HG03520 (cell line): ENCODE measurements at regions not wholly inside any gene's neighbourhood (a gene's known extent, or its start where the extent isn't known, plus 50 kb on each side); places are given as distances from the start of the nearest gene placed in this dataset.

Experiments
- ATAC-seq: cut with Tn5 transposase; IDR thresholded peaks from one replicate; pipeline ENCODE4 v1.9.1; 2021; ENCODE audit warnings: mild to moderate bottlenecking, moderate library complexity; ENCODE audit not compliant: unreplicated experiment

- no peak for ATAC-seq
Measured at GRCh38 chr3:176469694-176470205, 727.5 kb downstream of the TBL1XR1 start.

GRCh38 chr3:176463610-176464009 is 733.7 kb downstream of the TBL1XR1 start:
- ATAC-seq: no peak

DNA sequence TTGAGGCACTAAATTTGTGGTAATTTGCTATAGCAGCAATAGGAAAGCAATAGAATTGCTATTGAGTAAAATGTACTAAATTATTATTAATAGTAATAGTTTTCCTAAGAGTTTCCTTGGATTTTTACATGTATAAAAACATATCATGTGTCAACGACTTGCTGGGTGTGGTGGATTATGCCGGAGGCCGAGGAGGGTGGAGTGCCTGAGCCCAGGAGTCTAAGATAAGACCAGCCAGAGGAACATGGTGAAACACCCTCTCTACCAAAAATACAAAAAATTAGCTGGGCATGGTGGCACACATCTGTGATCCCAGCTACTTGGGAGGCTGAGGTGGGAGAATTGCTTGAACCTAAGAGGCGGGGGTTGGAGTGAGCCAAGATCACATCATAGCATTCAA is 749.9 kb downstream of the TBL1XR1 start:
- no peak for ATAC-seq

DNA sequence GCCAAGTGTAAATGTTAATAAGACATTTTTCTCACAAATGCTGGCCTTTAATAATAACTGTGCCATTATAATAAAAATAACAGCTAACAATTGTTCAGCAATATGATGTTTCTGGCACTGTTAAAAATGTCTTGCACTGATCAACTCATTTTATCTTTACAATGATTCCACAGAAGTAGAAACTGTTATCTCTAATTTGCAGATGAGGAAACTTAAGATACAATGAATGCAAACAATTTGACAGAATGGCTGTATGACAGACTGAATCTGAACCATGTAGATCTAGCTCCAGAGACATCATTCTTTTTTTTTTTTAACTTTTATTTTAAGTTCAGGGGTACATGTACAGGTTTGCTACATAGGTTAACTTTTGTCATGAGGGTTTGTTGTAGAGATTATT is 755.0 kb downstream of the TBL1XR1 start:
- no peak for ATAC-seq

DNA sequence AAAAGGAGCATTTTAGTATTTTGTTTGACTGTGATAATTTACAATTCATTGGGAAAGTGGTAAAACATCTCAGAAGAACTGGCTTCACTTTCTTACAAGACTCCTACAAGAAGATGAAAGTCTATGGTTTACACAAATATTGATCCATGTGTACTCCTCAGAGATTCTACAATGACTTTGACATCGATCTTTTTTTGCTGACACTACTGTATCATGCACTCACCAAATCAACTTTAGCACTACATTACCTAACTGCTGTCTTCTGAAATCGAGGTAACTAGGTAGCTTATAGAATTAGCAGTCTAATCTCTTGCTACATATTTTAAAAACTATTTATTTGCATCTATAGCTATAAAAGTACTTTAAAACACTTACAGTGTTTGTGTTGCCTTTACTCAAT is 757.6 kb downstream of the TBL1XR1 start:
- no peak for ATAC-seq

GRCh38 chr3:176431991-176432390 is 765.3 kb downstream of the TBL1XR1 start:
- ATAC-seq: no peak

DNA sequence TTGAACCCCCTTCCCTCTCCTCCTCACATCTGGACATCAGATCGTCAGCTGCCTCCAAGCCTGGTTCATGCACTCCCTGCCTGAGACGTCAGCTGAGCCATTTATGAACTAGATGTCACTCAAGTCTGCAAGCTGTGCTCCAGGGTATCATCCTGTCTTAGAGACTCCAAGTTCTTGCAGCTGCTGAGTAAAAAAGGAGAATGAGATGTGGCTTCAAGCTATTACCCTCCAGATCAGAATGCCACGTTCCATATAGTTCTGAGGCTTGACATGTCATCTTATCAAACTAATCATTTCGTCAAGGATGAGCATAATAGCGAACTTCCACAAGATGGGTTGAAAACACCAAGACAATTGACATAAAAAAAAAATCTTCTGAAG is 766.3 kb downstream of the TBL1XR1 start:
- ATAC-seq: no peak

GRCh38 chr3:176430244-176431037 is 766.8 kb downstream of the TBL1XR1 start:
- no peak for ATAC-seq

DNA sequence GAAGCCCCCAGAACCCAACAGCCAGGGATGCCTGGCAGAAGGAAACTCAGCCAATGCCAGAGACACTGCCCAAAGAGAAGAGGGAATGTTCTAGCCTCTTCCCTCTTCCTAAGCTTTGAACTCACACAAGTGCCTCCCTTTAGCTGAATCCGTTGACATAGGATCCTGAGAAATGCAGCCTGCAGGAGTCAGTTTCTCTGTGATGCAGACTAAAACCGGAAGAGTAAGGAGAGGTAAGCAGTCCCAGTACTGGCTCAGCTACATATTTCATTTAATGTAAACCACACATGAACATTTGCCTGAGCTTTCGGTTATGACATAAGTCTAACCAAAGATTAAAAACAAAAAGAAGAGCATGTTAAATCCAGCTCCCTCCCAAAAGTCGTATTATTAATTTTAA is 768.7 kb downstream of the TBL1XR1 start:
- ATAC-seq: no peak

GRCh38 chr3:176426371-176426770 is 770.9 kb downstream of the TBL1XR1 start:
- no peak for ATAC-seq

- no peak for ATAC-seq
Measured at GRCh38 chr3:176416870-176417269, 780.4 kb downstream of the TBL1XR1 start.

DNA sequence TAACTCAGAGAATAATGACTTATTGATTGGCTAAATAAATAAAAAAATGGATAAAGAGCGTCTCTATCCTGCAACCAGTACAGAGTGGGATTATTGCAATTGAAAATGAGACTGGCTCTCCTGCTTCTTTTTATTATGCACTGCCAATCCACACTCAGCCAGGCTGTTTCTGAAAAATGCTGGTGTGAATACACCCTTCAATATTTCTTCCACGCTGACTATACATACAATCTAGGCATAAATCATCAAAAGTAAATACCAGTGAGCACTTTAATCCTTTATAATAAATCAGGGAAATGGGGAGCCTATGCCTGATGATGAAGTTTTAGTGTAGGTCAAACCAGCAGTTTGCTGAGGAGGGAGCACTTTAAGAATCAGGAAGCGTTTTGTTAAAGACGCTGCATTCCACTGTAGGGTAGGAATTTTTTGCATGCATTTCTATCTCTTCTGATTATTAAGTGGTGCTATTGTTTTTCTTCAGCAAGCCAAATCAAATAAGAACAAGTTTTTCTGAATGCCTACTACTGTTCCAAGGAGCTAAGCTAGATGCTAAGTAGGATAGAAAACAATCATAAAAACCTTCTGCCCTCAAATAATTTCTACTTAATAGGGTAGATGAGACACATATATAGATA is 781.5 kb downstream of the TBL1XR1 start:
- no peak for ATAC-seq

- ATAC-seq: no peak
Measured at GRCh38 chr3:176412771-176413170, 784.5 kb downstream of the TBL1XR1 start.

DNA sequence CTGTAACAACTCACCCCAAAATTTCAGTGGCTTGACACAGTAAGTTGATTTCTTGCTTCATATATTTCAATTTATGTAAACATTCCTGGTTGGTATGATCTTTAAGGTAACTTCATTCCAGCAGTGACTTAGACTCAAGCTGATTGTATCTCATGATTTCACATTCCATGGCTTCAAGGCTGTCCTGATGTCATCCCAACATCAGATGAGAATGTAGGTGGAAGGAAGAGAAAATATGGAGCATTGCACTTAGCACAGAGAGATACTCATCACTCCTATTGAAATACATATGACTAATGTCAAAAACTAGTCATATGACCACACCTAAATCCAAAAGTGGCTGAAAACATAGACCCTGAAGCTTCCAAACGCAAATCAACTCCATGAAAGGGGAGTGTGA is 793.8 kb downstream of the TBL1XR1 start:
- no peak for ATAC-seq

DNA sequence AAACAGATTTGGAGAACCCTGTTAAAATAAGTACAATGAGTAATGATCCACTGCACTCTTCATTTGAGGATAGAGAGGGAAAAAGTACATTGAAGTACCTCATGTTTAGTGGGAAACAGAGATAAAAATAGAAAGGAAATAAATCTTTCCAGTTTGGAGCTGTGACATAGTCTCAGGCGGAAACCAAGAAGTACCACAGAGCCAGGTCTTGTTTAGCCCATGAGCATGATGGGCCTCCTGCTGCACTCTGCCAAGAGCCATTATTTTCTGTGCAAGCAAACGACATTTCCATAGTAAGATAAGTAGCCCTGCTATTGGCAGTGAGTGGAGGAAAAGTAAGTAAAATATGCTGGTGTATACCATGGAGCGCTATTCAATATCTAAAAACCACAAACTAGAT is 796.1 kb downstream of the TBL1XR1 start:
- ATAC-seq: no peak

DNA sequence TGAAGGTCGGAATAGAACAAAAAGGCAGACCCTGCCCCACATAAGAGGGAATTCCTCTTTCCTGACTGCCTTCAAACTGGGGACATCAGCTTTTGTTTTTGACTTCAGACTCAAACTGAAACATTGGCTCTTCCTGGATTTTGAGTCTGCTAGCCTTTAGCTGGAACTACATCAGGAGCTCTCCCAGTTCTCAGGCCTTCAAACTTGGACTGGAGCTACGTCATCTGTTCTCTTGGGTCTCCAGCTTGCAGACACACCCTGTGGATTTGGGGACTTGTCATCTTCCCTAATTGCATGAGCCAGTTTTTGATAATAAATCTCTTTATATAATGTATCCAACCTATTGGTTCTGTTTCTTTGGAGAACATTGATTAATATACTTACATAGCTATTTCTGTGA is 798.1 kb downstream of the TBL1XR1 start:
- ATAC-seq: no peak

DNA sequence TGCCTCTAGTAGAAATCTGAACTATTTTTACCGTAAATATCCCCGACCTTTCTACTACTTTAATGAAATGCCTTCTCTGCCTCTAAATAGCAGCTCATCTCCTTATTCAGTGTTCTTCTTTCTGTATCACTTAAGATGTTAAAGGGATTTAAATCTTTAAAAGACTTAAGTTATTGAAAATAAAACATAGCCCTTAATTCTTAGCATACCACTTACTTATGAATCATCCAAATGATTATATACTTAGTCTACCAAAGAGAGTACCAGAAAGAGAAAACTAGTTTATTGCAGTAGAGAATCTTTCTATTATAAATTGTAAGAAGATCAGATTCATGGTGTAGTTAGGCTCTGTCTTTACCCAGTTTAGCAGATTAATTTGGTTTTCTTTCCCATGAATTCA is 802.0 kb downstream of the TBL1XR1 start:
- ATAC-seq: no peak

- no peak for ATAC-seq
Measured at GRCh38 chr3:176378789-176379188, 818.5 kb downstream of the TBL1XR1 start.

DNA sequence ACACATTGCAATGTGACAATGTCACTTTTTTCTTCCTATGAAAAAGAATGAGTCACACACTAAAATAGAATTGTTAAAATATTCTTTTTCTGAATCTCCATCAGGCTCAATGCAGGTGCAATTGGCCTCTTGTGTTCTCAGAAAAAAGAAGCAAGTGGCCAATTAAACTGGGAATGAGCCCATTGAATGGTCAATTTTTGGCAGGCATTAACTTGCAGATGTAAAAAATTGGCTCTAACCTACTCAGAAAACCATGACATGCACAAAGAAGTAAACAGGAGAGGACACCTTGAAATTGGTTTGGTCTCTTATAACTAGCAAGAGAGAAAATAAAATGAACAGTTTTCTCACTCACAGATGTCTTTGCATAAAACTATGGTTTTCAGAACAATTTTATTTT is 820.8 kb downstream of the TBL1XR1 start:
- no peak for ATAC-seq

DNA sequence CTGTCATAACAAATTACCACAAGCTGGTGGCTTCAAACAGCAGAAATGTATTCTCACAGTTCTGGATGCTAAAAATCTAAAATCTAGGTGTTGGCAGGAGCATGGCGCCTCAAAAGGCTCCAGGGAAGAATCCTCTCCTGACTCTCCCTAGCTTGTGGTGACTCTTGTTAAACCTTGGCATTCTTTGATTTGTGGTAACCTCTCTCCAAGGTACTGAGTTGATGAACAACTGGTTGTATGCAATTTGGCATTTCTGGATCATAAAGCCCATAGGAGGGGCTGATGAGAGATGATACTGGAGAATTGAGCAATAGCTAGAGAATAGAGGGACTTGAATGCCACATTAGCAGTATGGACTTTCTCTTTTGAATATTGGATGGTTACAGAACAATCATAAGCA is 821.8 kb downstream of the TBL1XR1 start:
- no peak for ATAC-seq

- ATAC-seq: no peak
Measured at GRCh38 chr3:176362191-176362731, 835.0 kb downstream of the TBL1XR1 start.

DNA sequence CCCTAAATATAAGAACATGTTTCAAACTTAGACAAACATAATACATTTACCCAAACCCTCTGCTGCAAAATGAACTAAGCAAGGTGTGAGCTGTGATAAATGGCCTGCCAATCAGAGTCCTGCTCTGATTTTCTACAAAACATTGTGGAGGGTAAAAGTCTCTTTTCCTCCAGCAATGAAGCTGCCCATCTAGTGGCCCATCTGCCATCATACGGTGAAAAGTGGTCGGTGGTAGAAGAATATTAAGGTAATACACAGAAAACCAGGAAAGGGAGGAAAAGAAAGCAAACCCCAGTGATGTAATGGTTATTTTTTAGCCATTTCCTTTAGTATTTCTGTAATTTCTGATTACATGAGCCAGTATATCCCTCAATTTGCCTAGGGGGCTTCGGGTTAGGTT is 838.1 kb downstream of the TBL1XR1 start:
- ATAC-seq: no peak
